ENCODE measurements at regions not wholly inside any gene's neighbourhood (a gene's known extent, or its start where the extent isn't known, plus 50 kb on each side); places are given as distances from the start of the nearest gene placed in this dataset.

- TF ChIP-seq CEBPB (IDR thresholded peaks at IDR 0.05; ENCODE audit: borderline replicate concordance in 1 of 2, low read depth in 2 of 2, low read length in 2 of 2) (no peak), SP1 (IDR thresholded peaks at IDR 0.05; ENCODE audit: low read depth, low read length) (no peak), NFIC (IDR thresholded peaks at IDR 0.05; ENCODE audit: low read depth, low read length) (no peak), BMI1 (IDR thresholded peaks at IDR 0.05; ENCODE audit: borderline replicate concordance) (no peak), RUNX3 (IDR thresholded peaks at IDR 0.05; ENCODE audit: low read length) (no peak), SUPT20H (IDR thresholded peaks at IDR 0.05; ENCODE audit: borderline replicate concordance, control insufficient read depth, low read depth, low read length) (no peak)
- TF ChIP-seq, protein P1, sequence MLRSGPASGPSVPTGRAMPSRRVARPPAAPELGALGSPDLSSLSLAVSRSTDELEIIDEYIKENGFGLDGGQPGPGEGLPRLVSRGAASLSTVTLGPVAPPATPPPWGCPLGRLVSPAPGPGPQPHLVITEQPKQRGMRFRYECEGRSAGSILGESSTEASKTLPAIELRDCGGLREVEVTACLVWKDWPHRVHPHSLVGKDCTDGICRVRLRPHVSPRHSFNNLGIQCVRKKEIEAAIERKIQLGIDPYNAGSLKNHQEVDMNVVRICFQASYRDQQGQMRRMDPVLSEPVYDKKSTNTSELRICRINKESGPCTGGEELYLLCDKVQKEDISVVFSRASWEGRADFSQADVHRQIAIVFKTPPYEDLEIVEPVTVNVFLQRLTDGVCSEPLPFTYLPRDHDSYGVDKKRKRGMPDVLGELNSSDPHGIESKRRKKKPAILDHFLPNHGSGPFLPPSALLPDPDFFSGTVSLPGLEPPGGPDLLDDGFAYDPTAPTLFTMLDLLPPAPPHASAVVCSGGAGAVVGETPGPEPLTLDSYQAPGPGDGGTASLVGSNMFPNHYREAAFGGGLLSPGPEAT (IDR thresholded peaks at IDR 0.05; ENCODE audit: low read depth) = no peak
- TF ChIP-seq, protein P2, sequence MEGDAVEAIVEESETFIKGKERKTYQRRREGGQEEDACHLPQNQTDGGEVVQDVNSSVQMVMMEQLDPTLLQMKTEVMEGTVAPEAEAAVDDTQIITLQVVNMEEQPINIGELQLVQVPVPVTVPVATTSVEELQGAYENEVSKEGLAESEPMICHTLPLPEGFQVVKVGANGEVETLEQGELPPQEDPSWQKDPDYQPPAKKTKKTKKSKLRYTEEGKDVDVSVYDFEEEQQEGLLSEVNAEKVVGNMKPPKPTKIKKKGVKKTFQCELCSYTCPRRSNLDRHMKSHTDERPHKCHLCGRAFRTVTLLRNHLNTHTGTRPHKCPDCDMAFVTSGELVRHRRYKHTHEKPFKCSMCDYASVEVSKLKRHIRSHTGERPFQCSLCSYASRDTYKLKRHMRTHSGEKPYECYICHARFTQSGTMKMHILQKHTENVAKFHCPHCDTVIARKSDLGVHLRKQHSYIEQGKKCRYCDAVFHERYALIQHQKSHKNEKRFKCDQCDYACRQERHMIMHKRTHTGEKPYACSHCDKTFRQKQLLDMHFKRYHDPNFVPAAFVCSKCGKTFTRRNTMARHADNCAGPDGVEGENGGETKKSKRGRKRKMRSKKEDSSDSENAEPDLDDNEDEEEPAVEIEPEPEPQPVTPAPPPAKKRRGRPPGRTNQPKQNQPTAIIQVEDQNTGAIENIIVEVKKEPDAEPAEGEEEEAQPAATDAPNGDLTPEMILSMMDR (IDR thresholded peaks at IDR 0.05 in 2 of 3, conservative IDR thresholded peaks at IDR 0.05 in 1 of 3; ENCODE audit: control insufficient read depth in 2 of 3, extremely low read depth in 1 of 3, insufficient read depth in 1 of 3, low read depth in 3 of 3, low read length in 3 of 3) = no peak
Observed at GRCh38 chr10:121266370-121266769, 331.9 kb downstream of the FGFR2 start (continued).

DNA sequence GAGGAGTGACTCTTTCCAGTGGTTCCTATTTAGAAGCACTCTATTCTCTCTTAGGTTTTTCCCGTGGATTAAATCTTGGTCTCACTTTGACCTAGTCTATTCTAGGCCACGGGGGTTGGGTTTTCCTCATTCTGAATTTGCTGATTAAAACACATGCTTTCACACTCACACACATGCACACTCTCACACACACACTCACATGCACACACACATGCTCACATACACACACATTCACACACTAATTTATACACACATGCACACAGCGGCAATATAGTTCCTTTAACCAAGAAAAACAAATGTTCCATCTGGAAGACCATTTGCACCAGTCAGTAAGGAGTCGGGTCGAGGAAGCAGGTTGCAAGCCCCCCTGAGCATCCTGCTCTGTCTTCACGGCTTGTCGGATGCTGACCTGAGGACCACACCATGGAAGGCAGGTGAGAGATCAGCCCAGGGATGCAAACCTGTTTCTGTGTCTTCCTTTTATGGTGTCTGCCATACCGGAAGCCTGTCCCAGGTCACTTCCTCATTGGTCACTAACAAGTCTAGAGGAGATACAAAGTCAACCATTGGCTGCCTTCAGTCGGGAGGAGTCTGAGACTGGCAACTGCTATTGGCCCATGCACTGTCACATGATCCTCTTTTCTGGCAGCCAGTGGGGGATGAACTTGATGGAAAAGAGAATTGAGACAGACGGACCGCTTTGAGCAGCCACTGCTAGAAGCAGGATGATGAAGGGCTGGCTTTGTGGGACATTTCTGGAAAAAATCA is 330.8 kb downstream of the FGFR2 start:
- ATAC-seq (no peak), FAIRE-seq (no peak), DNase-seq (ENCODE audit: low read depth, low spot score) (no peak)
- TF ChIP-seq RFX5 (IDR thresholded peaks at IDR 0.05; ENCODE audit: low read depth, low read length) (no peak), IRF4 (IDR thresholded peaks at IDR 0.05; ENCODE audit: low read depth, low read length) (no peak), KAT2A (conservative IDR thresholded peaks at IDR 0.05; ENCODE audit: control insufficient read depth, low read depth, low read length) (no peak)
- Histone ChIP-seq H3K4me2 (ENCODE audit: control insufficient read depth, insufficient read depth) (no peak overlapping the region), H3K27me3 (replicated peaks in 1 of 2; ENCODE audit: control insufficient read depth in 2 of 2, insufficient read depth in 2 of 2, low read length in 1 of 2) (no peaks in the 10 kb centered on the region; a peak in 1 of 4 replicates), H3K4me3 (no peak overlapping the region), H3K27ac (ENCODE audit: control insufficient read depth, insufficient read depth) (no peak overlapping the region), H2AFZ (ENCODE audit: control insufficient read depth, low read depth, low read length) (no peak overlapping the region), H3K79me2 (ENCODE audit: control insufficient read depth, insufficient read depth, low read length) (no peaks in the 10 kb centered on the region), H3K9me3 (replicated peaks; ENCODE audit: control insufficient read depth, insufficient read depth, low read length) (no peaks in the 10 kb centered on the region), H3K36me3 (ENCODE audit: control insufficient read depth in 2 of 2, insufficient read depth in 2 of 2, low read length in 1 of 2) (no peaks in the 10 kb centered on the region), H3K4me1 (ENCODE audit: control insufficient read depth, insufficient read depth, low read length) (no peaks in the 10 kb centered on the region), H3K9ac (ENCODE audit: control insufficient read depth, insufficient read depth, low read length) (no peak overlapping the region), H4K20me1 (ENCODE audit: control insufficient read depth, insufficient read depth) (no peaks in the 10 kb centered on the region)
- BruUV-seq (replicated peaks) = no TSS peak
- ChIA-PET POLR2A (no interaction called here), CTCF (no interaction called here), RAD21 (ENCODE audit: unreplicated experiment) (no interaction called here), SMC1A (ENCODE audit: uncharacterized antibody, unreplicated experiment) (no interaction called here)
- WGBS (ENCODE audit: insufficient coverage, insufficient replicate concordance, low lambda C conversion rate, missing lambda C conversion rate) = 44% methylated on average over 11 of the region's 11 CpGs
- in situ Hi-C loops (cut with MboI) = no loop called here
- intact Hi-C loops (cut with micrococcal nuclease; ENCODE audit: unreplicated experiment) = no loop called here

Measured in GM12878 (cell line).